ENCODE measurements at regions not wholly inside any gene's neighbourhood (a gene's known extent, or its start where the extent isn't known, plus 50 kb on each side); places are given as distances from the start of the nearest gene placed in this dataset.

GRCh38 chr3:178079966-178080365 is 456.3 kb upstream of the KCNMB2 start:
- DNase-seq (no peak), ATAC-seq (no peak)
- POLR2A ChIA-PET = no interaction called here
- Mint-ChIP-seq H3K4me1 (peaks cover 19 to 39% (median 26%) of the 10 kb centered on the region in 4 donors), H3K36me3 (no peaks in the 10 kb centered on the region), H3K4me3 (no peak overlapping the region), H3K27me3 (no peaks in the 10 kb centered on the region), H3K9me3 (no peaks in the 10 kb centered on the region), H3K27ac (no peak overlapping the region)

- no peak for DNase-seq
- Mint-ChIP-seq H3K27me3 (no peaks in the 10 kb centered on the region), H3K4me1 (peaks cover 27 to 51% (median 37%) of the 10 kb centered on the region in 4 donors), H3K4me3 (no peak overlapping the region), H3K36me3 (no peaks in the 10 kb centered on the region), H3K9me3 (no peaks in the 10 kb centered on the region), H3K27ac (no peak overlapping the region)
- ATAC-seq = no peak
- POLR2A ChIA-PET = no interaction called here
Observed at GRCh38 chr3:178082326-178082906, 453.8 kb upstream of the KCNMB2 start.

GRCh38 chr3:178083906-178084866 is 452.1 kb upstream of the KCNMB2 start:
- Mint-ChIP-seq H3K27ac (peak overlapping the region; percentile 9 to 94 (median 76)), H3K9me3 (no peaks in the 10 kb centered on the region), H3K36me3 (no peaks in the 10 kb centered on the region), H3K4me3 (peak overlapping the region in 9 of 10 donors; percentile 26 to 81 (median 57)), H3K27me3 (no peaks in the 10 kb centered on the region), H3K4me1 (peaks cover 27 to 51% (median 37%) of the 10 kb centered on the region in 4 donors)
- ATAC-seq = peak; percentile 41 to 42
- POLR2A ChIA-PET = interaction anchor here (0.7 to 1.7 kb wide), 2 partner anchors 247 to 724 kb away, joined by 3 to 4 read pairs; no protein-coding TSS in a partner anchor
- DNase-seq = peak in 2 of 10 donors; percentile 18 to 21

- H3K36me3 Mint-ChIP-seq = peaks cover 0 to 6% (median 0%) of the 10 kb centered on the region in 3 donors
- peak overlapping the region in 9 of 10 donors; percentile 26 to 81 (median 57) for H3K4me3 Mint-ChIP-seq
- H3K9me3 Mint-ChIP-seq = no peaks in the 10 kb centered on the region
- H3K27ac Mint-ChIP-seq = peak overlapping the region; percentile 43 to 94 (median 76)
- ATAC-seq (peak; percentile 88 to 94), DNase-seq (peak; percentile 5 to 80 (median 54))
- POLR2A ChIA-PET = interaction anchor here (0.7 to 1.7 kb wide), 3 partner anchors 248 to 725 kb away, joined by 3 to 4 read pairs (median 3); no protein-coding TSS in a partner anchor
- H3K4me1 Mint-ChIP-seq = peaks cover 25 to 46% (median 32%) of the 10 kb centered on the region in 4 donors
- H3K27me3 Mint-ChIP-seq = no peaks in the 10 kb centered on the region
Observed at GRCh38 chr3:178084938-178085816, 451.1 kb upstream of the KCNMB2 start.

DNA sequence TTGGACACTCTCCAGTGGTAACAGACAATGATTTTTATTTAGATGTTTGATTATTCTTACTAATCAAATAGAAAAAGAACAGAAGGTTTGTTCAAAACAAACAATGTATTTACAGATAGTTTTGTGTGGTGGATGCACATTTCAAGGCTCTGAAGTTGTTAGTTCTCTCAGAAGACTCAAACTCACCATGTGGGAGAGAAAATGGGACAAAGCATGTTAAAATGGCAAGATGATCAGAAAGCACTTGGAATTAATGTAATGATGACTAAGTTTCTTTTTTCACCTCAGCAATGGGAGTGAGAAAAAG is 450.5 kb upstream of the KCNMB2 start:
- Mint-ChIP-seq H3K4me1 (peaks cover 22 to 40% (median 31%) of the 10 kb centered on the region in 4 donors), H3K4me3 (peak overlapping the region in 2 of 10 donors; percentile 43 to 70), H3K36me3 (peaks cover 0 to 6% (median 0%) of the 10 kb centered on the region in 3 donors), H3K27me3 (no peaks in the 10 kb centered on the region), H3K27ac (peak overlapping the region in 5 of 10 donors; percentile 50 to 94 (median 75)), H3K9me3 (peaks cover 0 to under 1% (median 0%) of the 10 kb centered on the region in 9 donors)
- DNase-seq = no peak
- no peak for ATAC-seq
- POLR2A ChIA-PET = interaction anchor here (0.8 kb wide), 1 partner anchor 725 kb away, joined by 3 read pairs; no protein-coding TSS in a partner anchor

DNA sequence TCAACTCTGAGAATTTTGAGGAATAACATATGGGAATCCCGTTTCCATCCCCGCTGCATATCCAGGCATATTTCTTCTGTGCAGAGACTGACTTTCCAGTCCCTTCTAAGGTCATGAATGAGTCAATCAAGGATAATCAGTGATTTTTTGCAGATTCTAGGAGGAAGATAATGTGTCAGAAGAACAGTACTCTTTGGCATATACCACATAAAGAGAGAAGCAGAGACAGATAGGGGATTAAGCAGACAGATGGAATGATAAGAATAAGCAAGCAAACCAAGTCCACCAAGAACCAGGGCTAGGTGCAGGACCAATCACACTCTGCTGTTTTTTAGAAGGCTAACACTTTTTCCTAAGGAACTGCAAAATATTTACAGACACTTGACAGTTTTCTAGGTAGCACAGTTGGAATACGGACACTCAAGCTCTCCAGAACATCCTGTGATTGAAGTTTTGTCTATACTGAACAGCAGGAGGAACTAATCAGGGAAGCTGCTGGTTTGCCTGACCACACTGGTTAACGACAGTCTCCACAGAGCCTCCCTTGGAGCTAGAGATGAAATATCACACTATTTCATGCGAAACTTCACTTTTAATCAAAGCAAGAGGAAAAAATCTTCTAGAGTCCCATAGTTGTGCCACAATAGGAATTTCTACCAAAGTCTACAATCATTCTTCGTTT is 450.0 kb upstream of the KCNMB2 start:
- H3K36me3 Mint-ChIP-seq = peaks cover 0 to 7% (median 0%) of the 10 kb centered on the region in 3 donors
- ATAC-seq (no peak), DNase-seq (no peak)
- peaks cover under 1 to 6% (median 1%) of the 10 kb centered on the region in 9 donors for H3K9me3 Mint-ChIP-seq
- H3K4me1 Mint-ChIP-seq = peaks cover 19 to 35% (median 31%) of the 10 kb centered on the region in 4 donors
- POLR2A ChIA-PET = no interaction called here
- H3K27ac Mint-ChIP-seq = peak overlapping the region in 1 of 10 donors; percentile 18
- peak overlapping the region in 1 of 10 donors; percentile 2 for H3K4me3 Mint-ChIP-seq
- no peaks in the 10 kb centered on the region for H3K27me3 Mint-ChIP-seq

- Mint-ChIP-seq H3K4me1 (peaks cover 14 to 33% (median 31%) of the 10 kb centered on the region in 4 donors), H3K36me3 (peaks cover 0 to 17% (median under 1%) of the 10 kb centered on the region in 3 donors), H3K27ac (no peak overlapping the region), H3K4me3 (no peak overlapping the region), H3K9me3 (peaks cover 5 to 17% (median 9%) of the 10 kb centered on the region in 9 donors), H3K27me3 (no peaks in the 10 kb centered on the region)
- ATAC-seq (no peak), DNase-seq (no peak)
- POLR2A ChIA-PET = no interaction called here
Observed at GRCh38 chr3:178087376-178087775, 448.9 kb upstream of the KCNMB2 start.

GRCh38 chr3:178088963-178089362 is 447.3 kb upstream of the KCNMB2 start:
- H3K4me1 Mint-ChIP-seq = peaks cover 14 to 26% (median 25%) of the 10 kb centered on the region in 4 donors
- H3K4me3 Mint-ChIP-seq = no peak overlapping the region
- H3K27me3 Mint-ChIP-seq = no peaks in the 10 kb centered on the region
- DNase-seq (no peak), ATAC-seq (no peak)
- H3K27ac Mint-ChIP-seq = no peak overlapping the region
- POLR2A ChIA-PET = no interaction called here
- peaks cover 13 to 33% (median 24%) of the 10 kb centered on the region in 9 donors for H3K9me3 Mint-ChIP-seq
- H3K36me3 Mint-ChIP-seq = peaks cover 0 to 33% (median 17%) of the 10 kb centered on the region in 3 donors

DNA sequence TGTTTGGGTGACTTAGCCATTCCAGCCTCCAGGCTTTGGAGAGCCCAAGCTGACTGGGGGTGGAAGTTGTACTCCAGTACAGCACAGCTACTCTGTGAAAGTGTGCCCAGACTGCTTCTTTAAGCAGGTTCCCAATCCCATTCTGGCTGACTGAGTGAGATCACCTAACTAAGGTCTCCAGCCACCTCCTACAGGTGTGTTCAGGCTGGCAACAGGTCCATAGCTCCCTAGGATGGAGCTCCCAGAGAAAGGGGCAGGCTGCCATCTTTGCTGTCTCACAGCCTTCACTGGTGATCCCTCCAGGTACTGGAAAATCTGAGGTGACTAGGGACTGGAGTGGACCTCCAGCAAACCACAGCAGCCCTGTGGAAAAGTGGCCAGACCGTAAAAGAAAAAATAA is 445.3 kb upstream of the KCNMB2 start:
- Mint-ChIP-seq H3K4me1 (peaks cover 6 to 7% (median 6%) of the 10 kb centered on the region in 4 donors), H3K27me3 (no peaks in the 10 kb centered on the region), H3K27ac (peak overlapping the region in 1 of 10 donors; percentile 65), H3K36me3 (peaks cover 0 to 33% (median 20%) of the 10 kb centered on the region in 3 donors), H3K4me3 (no peak overlapping the region), H3K9me3 (peaks cover 14 to 40% (median 29%) of the 10 kb centered on the region in 9 donors)
- no peak for DNase-seq
- no peak for ATAC-seq
- POLR2A ChIA-PET = no interaction called here

GRCh38 chr3:178095522-178095921 is 440.7 kb upstream of the KCNMB2 start:
- Mint-ChIP-seq H3K4me1 (no peaks in the 10 kb centered on the region), H3K4me3 (no peak overlapping the region), H3K9me3 (peaks cover 14 to 40% (median 29%) of the 10 kb centered on the region in 9 donors), H3K36me3 (peaks cover 0 to 27% (median 20%) of the 10 kb centered on the region in 3 donors), H3K27ac (no peak overlapping the region), H3K27me3 (no peaks in the 10 kb centered on the region)
- POLR2A ChIA-PET = no interaction called here
- DNase-seq (no peak), ATAC-seq (no peak)

GRCh38 chr3:178096955-178097354 is 439.3 kb upstream of the KCNMB2 start:
- Mint-ChIP-seq H3K27ac (no peak overlapping the region), H3K27me3 (no peaks in the 10 kb centered on the region), H3K4me1 (no peaks in the 10 kb centered on the region), H3K4me3 (no peak overlapping the region), H3K36me3 (peaks cover 0 to 20% (median 19%) of the 10 kb centered on the region in 3 donors), H3K9me3 (peaks cover 8 to 28% (median 21%) of the 10 kb centered on the region in 9 donors)
- DNase-seq (no peak), ATAC-seq (no peak)
- POLR2A ChIA-PET = no interaction called here

- no peak for DNase-seq
- Mint-ChIP-seq H3K27ac (peak overlapping the region in 1 of 10 donors; percentile 14), H3K27me3 (no peaks in the 10 kb centered on the region), H3K4me1 (no peaks in the 10 kb centered on the region), H3K9me3 (peaks cover 4 to 24% (median 18%) of the 10 kb centered on the region in 9 donors), H3K4me3 (no peak overlapping the region), H3K36me3 (peaks cover 0 to 17% (median 14%) of the 10 kb centered on the region in 3 donors)
- POLR2A ChIA-PET = no interaction called here
- ATAC-seq = no peak
Observed at GRCh38 chr3:178097576-178097975, 438.7 kb upstream of the KCNMB2 start.
